Bone marrow (tissue), 2 donors: ENCODE measurements at regions not wholly inside any gene's neighbourhood (a gene's known extent, or its start where the extent isn't known, plus 50 kb on each side); places are given as distances from the start of the nearest gene placed in this dataset.

Experiments used
- DNase-seq, 2 donors: peaks; one replicate each; lab custom pipeline; 2025; lab: John Stamatoyannopoulos, UW

GRCh38 chr22:27385261-27385998, 416.1 kb downstream of the MN1 start:
- no peak for DNase-seq

DNA sequence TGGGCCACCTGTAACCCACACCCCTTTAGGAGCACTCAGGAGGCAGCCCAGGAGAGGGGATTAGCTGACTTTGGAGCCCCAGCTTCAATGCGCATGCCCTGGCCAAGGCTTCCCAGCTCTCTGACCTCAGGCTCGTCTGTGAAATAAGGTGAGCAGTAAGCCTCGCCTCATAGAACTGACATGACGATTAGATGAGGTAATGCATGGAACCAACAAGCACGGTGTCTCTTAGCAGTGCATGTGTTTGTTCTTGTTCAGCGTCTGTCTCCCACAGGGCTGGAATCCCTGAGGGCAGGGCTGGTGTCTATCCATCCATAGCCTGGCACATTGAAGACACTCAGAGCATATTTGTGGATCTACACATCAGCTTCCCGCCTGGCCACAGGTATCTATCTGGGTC, 415.4 kb downstream of the MN1 start:
- no peak for DNase-seq

GRCh38 chr22:27387561-27387960, 414.0 kb downstream of the MN1 start:
- no peak for DNase-seq

GRCh38 chr22:27388090-27388600, 413.4 kb downstream of the MN1 start:
- no peak for DNase-seq

DNA sequence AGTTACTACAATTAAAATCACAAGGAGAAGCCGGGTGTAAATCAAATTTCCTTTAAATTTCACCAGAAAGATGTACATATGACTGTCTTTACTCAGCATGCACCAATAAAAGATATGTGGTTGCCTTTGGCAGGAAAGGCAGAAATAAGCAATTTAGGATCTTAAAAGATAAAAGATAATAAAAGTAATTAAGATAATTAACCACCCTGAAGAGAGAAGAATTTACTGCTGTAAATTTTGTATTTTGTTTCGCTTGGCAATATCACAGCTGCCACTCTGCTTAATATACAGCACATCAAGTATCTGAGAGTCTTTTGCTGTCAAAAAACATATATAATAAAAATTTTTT, 411.9 kb downstream of the MN1 start:
- no peak for DNase-seq

DNA sequence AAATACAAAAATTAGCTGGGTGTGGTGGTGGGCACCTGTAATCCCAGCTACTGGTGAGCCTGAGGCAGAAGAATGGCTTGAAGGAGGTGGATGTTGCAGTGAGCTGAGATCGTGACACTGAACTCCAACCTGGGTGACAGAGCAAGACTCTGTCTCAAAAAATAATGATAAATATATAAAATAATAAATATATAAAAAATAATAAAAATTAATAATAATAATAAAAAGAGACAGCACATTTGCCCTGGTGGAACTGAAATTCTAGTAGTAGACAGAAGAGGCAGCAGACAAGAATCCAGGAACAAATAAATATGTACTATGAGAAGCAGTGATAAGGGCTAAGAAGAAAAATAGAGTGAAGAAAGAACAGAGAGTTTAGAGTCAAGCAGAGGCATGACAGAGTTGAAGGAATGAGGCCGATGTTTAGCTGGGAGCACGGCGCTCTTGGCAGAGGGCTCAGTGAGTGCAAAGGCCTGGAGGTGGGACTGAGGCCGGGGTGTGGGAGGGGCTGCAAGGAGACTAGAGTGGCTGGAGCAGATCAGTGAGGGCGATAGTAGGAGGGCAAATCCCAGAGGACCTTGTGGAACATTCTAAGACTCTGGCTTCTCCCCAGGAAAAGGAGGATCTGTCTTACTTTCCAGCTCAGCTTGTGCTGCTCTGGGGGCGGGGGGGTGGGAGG, 410.3 kb downstream of the MN1 start:
- no peak for DNase-seq

DNA sequence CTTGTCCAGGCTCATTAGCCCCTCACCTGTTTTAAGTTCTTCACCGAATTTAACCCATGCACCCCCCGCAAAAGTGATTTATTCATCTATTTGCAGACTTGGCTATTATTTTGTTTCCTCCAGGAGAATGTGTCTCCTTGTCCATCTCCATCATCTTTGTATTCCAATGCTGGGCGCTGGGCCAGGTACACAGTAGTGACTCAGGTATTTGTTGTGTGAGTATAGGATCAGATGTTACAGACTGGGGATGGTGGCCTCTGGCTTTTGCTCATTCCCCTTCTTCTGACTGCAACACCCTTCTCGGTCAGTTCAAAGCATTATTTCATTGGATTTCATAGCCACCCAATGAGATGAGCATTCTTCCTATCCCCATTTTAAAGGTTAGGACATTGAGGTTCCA, 408.2 kb downstream of the MN1 start:
- DNase-seq, result no peak

- no peak for DNase-seq
Measured at GRCh38 chr22:27394806-27395404, 406.7 kb downstream of the MN1 start.

DNA sequence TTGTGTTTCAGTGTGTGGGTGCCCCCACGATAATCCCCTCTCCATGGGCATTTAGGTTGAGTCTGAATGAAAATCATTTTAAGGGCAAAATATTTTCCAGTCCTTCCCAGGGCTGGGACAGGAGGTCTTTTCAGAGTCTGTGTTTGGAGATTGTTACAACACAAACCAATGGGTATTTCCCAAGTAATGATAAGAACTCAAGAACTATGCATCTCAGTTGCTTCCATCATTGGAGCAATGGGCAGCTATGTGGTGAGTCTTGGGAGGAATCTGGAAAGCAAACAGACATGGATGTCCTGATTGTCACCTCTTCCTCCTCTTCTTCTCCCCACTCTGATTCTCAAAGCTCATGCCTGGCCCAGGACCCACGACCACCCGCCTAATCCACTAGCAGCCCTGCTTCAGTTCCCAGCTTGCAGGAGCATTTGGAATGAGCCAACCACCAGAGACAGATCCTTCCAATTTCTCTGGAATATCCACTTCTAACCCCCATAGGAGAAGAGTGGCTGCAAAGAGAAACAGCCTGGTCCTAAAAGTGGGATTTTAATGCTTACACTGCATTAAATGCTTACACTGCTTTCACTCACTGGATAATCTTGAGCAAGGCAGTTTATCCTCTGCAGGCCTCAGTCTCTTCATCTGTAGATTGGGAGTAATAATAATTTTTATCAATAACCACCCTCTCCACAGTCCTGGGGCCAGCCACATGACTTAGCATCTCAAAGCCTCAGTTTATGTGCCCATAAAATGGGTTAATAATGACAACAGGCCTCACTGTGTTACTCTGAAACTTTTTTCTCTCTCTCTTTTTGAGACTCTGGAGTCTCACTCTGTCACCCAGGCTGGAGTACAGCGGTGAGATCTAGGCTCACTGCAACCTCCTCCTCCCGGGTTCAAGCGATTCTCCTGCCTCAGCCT, 404.3 kb downstream of the MN1 start:
- no peak for DNase-seq

- DNase-seq, result no peak
Measured at GRCh38 chr22:27397954-27398342, 403.6 kb downstream of the MN1 start.

DNA sequence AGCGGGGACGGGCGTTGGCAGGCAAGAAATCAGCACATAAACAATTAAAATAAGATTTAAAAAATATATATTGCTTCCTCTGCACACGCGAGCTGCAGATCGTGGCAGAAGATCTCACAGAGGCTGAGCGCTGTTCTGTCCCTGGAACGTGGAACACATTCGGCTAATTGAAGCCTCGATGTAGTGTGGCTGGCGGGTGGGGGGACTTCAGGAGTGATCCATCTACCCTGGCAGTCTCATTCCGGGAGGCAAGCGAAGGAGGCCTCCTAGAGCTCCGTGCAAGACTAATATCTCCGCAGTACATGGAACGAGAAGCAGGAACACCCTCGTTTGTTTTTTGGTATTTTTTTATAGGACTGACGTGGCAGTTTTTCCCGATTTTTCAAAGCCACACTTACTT, 402.4 kb downstream of the MN1 start:
- no peak for DNase-seq

- DNase-seq, result no peak
Measured at GRCh38 chr22:27400811-27401210, 400.7 kb downstream of the MN1 start.

DNA sequence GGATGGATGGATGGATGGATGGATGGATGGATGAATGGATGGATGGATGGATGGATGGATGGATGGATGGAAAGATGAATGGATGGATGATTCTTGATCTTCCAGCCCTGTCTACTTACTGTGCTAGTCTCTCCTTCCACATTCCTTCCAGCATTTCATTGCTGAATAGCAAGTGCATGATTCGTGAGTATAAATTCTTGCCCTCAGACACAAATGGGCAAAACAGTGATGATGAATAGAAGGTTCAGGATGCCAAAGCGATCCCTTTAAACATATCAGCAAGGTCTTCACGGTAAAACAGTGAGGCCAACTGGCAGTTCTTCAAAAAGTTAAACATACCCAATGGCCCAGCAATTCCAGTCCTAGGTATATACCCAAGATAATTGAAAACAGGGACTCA, 400.2 kb downstream of the MN1 start:
- no peak for DNase-seq

DNA sequence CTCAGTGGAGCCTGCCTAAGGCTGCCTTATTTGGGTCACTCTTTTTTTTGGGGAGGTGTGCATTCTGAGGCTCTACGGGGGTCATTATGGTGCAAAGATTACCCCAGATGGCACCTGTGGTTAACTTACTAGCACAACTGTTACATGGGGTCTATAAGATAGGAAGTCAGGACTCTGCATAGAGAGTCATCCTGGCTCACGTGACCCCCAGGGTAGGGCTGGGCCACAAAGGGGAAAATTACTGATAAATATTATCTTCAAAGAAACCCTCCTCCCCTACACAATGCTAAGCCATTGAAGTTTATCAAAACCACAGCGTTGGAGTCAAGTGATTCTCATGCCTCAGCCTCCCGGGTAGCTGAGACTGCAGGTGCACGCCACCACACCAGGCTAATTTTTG, 397.1 kb downstream of the MN1 start:
- no peak for DNase-seq

DNA sequence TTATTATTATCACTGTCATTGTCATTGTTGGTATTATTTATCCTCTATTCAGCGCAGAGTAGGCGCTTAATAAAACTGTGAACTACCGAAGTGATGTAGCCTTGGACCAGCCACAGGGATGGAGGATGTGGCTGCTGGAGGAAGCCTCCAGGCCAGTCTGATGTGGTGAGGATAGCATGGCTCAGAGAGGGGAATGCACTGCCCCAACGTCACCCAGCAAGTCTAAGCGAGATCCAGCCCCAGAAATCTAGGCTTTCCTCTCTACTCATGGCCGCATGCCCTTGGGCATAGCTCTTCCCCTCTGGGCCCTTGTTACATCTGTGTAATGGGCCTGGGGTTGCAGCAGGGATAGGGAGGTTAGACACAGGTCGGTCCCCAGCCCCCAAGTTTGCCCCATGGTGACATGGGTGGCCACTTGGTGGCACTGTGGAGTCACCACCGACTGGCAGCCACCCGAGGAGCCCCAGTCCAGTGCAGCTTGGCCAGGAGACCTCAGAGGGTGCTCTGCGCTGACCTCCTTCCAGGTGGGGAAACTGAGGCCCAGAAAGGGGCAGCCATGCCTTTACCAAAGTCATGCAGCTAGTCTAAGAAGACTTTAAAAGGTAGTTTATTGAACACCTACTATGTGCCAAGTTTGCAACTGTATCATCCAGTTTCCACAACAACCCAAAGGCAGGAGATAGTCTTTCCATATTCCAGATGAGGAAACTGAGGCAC, 395.7 kb downstream of the MN1 start:
- DNase-seq, result peak; percentile 13 to 44

DNA sequence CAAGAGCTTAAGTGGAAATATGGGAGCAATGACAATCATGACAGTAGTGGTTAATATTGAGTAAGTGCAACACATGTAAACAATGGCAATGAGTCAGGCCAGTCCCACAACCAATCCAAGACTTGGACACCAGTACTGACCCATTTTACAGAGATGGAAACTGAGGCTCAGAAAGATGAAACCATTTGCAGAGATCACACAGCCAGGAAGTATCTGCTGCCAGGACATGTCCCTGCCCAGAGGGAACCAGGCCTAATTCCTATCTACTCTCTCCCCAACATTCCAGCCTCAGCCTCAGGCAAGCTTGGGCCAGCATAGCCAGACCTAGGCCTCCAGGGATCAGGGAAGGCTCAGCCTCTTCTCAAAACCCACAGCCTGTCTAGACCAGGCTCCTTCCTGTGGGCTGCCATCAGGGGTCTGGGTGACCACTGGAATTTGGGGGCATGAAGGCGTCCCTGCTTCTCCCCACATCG, 395.1 kb downstream of the MN1 start:
- no peak for DNase-seq

GRCh38 chr22:27407369-27407985, 394.1 kb downstream of the MN1 start:
- DNase-seq, result no peak

GRCh38 chr22:27408068-27408467, 393.5 kb downstream of the MN1 start:
- DNase-seq, result no peak

DNA sequence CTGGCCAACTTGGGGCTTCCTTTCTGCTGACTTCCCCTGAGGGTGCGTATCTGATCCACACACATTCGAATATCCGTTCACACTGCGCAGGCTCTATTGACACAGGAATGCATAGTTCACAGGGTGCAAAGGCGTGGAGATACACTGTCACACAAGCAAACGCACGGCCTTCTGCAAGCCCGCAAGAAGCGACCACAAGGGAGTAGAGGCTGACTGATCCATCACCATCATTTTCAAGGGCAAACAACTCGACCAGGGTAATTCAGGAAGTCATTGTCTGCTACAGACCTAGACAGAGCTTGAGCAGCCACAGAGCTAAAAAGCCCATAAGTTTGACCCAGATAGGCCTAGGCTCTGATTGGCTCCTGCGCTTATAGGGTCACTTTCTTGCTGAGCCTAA, 392.3 kb downstream of the MN1 start:
- no peak for DNase-seq

DNA sequence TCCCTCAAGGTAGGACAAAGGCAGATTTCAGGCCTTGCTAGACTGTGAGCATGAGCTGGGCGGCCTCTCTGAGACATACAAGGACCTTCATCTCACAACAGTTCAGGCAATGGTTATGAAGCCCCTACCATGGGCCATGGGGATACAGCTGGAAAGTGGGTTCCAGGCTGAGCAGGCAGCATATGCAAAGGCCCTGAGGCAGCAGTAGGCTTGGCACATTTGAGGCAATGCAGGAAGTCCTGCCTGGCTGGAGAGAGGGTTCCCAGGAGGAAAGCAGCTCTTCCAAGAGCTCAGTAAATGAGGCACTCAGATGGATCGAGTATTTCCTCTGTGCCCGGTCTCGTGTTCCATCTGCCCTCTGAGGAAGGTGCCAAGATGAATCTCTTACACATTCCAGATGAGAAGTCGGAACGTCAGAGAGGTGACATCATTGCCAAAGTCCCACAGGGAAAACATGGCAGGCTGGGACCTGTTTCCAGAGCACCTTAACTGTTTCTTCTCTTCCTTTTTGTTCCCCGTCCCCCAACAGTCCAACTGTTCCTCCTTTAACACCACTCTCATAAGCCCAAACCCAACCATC, 388.6 kb downstream of the MN1 start:
- DNase-seq, result no peak

DNA sequence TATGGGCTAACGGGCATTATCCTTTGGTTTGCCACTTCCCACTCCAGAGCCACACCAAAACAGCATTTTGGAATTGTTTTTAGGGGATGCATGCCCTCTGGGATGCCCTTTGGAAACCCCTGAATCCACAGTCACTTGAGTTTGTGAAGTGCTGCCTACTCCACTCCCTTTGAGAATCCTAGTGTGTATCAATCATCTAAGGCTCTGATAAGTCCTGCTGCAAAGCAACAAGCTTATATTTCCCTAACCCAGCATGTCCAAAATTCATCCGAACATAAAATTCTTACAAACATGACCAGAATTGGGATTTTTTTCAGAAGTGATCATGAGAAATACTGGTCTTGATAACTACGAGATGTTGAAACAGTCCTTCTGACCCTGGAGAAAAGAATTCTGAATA, 387.9 kb downstream of the MN1 start:
- no peak for DNase-seq
